ENCODE measurements at regions not wholly inside any gene's neighbourhood (a gene's known extent, or its start where the extent isn't known, plus 50 kb on each side); places are given as distances from the start of the nearest gene placed in this dataset.

- Histone ChIP-seq H4K20me1 (ENCODE audit: insufficient read depth, low read length) (no peaks in the 10 kb centered on the region), H3K9me3 (ENCODE audit: low read depth, low read length) (no peaks in the 10 kb centered on the region), H3K4me3 (ENCODE audit: insufficient read depth, low read length) (no peak overlapping the region), H3K27me3 (ENCODE audit: insufficient read depth, low read length) (no peaks in the 10 kb centered on the region), H3K27ac (ENCODE audit: low read depth, low read length) (no peak overlapping the region), H3K4me2 (ENCODE audit: insufficient read depth, low read length) (no peak overlapping the region), H3K4me1 (ENCODE audit: insufficient read depth, low read length) (no peaks in the 10 kb centered on the region), H3K79me2 (ENCODE audit: insufficient read depth, low read length) (no peaks in the 10 kb centered on the region), H3K36me3 (ENCODE audit: insufficient read depth, low read length) (no peaks in the 10 kb centered on the region), H2AFZ (ENCODE audit: low read length) (peak overlapping the region; percentile 43)
- TF ChIP-seq CTCF (IDR thresholded peaks at IDR 0.05; ENCODE audit: extremely low read depth, low read depth, low read length) = no peak
- no peak for DNase-seq (ENCODE audit: insufficient read length, low spot score, missing footprints)
Observed at GRCh38 chr18:2336690-2337392, 234.5 kb downstream of the METTL4 start.

GRCh38 chr18:2337552-2338141 lies 233.7 kb downstream of the METTL4 start:
- DNase-seq (ENCODE audit: insufficient read length, low spot score, missing footprints) = peak; percentile 72
- Histone ChIP-seq H3K79me2 (ENCODE audit: insufficient read depth, low read length) (no peaks in the 10 kb centered on the region), H3K27ac (ENCODE audit: low read depth, low read length) (no peak overlapping the region), H3K36me3 (ENCODE audit: insufficient read depth, low read length) (no peaks in the 10 kb centered on the region), H4K20me1 (ENCODE audit: insufficient read depth, low read length) (no peaks in the 10 kb centered on the region), H3K4me2 (ENCODE audit: insufficient read depth, low read length) (peak overlapping the region; percentile 62), H3K27me3 (ENCODE audit: insufficient read depth, low read length) (no peaks in the 10 kb centered on the region), H3K9me3 (ENCODE audit: low read depth, low read length) (no peaks in the 10 kb centered on the region), H2AFZ (ENCODE audit: low read length) (peak overlapping the region; percentile 43), H3K4me1 (ENCODE audit: insufficient read depth, low read length) (no peaks in the 10 kb centered on the region), H3K4me3 (ENCODE audit: insufficient read depth, low read length) (no peak overlapping the region)
- TF ChIP-seq CTCF (IDR thresholded peaks at IDR 0.05; ENCODE audit: extremely low read depth, low read depth, low read length) = peak; percentile 76

- Histone ChIP-seq H3K36me3 (ENCODE audit: insufficient read depth, low read length) (no peaks in the 10 kb centered on the region), H4K20me1 (ENCODE audit: insufficient read depth, low read length) (no peaks in the 10 kb centered on the region), H3K4me1 (ENCODE audit: insufficient read depth, low read length) (no peaks in the 10 kb centered on the region), H3K4me3 (ENCODE audit: insufficient read depth, low read length) (no peak overlapping the region), H3K79me2 (ENCODE audit: insufficient read depth, low read length) (no peaks in the 10 kb centered on the region), H3K4me2 (ENCODE audit: insufficient read depth, low read length) (no peak overlapping the region), H3K27me3 (ENCODE audit: insufficient read depth, low read length) (no peaks in the 10 kb centered on the region), H2AFZ (ENCODE audit: low read length) (no peak overlapping the region), H3K9me3 (ENCODE audit: low read depth, low read length) (no peaks in the 10 kb centered on the region), H3K27ac (ENCODE audit: low read depth, low read length) (no peak overlapping the region)
- no peak for TF ChIP-seq CTCF (IDR thresholded peaks at IDR 0.05; ENCODE audit: extremely low read depth, low read depth, low read length)
- DNase-seq (ENCODE audit: insufficient read length, low spot score, missing footprints) = peak; percentile 21
Observed at GRCh38 chr18:2338601-2339000, 232.7 kb downstream of the METTL4 start.

GRCh38 chr18:2340335-2340734 lies 231.0 kb downstream of the METTL4 start:
- no peaks in the 10 kb centered on the region for H3K36me3 ChIP-seq (ENCODE audit: insufficient read depth, low read length)
- TF ChIP-seq CTCF (IDR thresholded peaks at IDR 0.05; ENCODE audit: extremely low read depth, low read depth, low read length) = no peak
- H3K79me2 ChIP-seq (ENCODE audit: insufficient read depth, low read length) = no peaks in the 10 kb centered on the region
- no peaks in the 10 kb centered on the region for H3K9me3 ChIP-seq (ENCODE audit: low read depth, low read length)
- no peak overlapping the region for H3K27ac ChIP-seq (ENCODE audit: low read depth, low read length)
- no peaks in the 10 kb centered on the region for H3K4me1 ChIP-seq (ENCODE audit: insufficient read depth, low read length)
- H3K27me3 ChIP-seq (ENCODE audit: insufficient read depth, low read length) = no peaks in the 10 kb centered on the region
- H3K4me2 ChIP-seq (ENCODE audit: insufficient read depth, low read length) = no peak overlapping the region
- H3K4me3 ChIP-seq (ENCODE audit: insufficient read depth, low read length) = no peak overlapping the region
- H4K20me1 ChIP-seq (ENCODE audit: insufficient read depth, low read length) = no peaks in the 10 kb centered on the region
- no peak overlapping the region for H2AFZ ChIP-seq (ENCODE audit: low read length)
- no peak for DNase-seq (ENCODE audit: insufficient read length, low spot score, missing footprints)

Data from osteoblast (primary cell).